Colon (tissue), 2 donors: ENCODE measurements at regions not wholly inside any gene's neighbourhood (a gene's known extent, or its start where the extent isn't known, plus 50 kb on each side); places are given as distances from the start of the nearest gene placed in this dataset.

Source experiments
- FAIRE-seq: peaks from 2 replicates; lab custom pipeline; 2012; peaks lifted over from hg19 to GRCh38; lab: Jason Lieb, UNC
- donor health status: control.
- donor health status: control.

- no peak for FAIRE-seq
These were observed 217.5 kb downstream of the GLI2 start for GRCh38 chr2:120953066-120953756.

GRCh38 chr2:120953843-120954584 lies 218.3 kb downstream of the GLI2 start:
- FAIRE-seq: no peak

- FAIRE-seq: no peak
These were observed 219.3 kb downstream of the GLI2 start for GRCh38 chr2:120954939-120955338.

- no peak for FAIRE-seq
These were observed 219.8 kb downstream of the GLI2 start for GRCh38 chr2:120955427-120955826.

- no peak for FAIRE-seq
These were observed 221.0 kb downstream of the GLI2 start for GRCh38 chr2:120956486-120957156.

GRCh38 chr2:120957905-120958304 lies 222.2 kb downstream of the GLI2 start:
- FAIRE-seq: no peak

- no peak for FAIRE-seq
These were observed 223.1 kb downstream of the GLI2 start for GRCh38 chr2:120958623-120959366.

GRCh38 chr2:120959426-120959825 lies 223.8 kb downstream of the GLI2 start:
- FAIRE-seq: no peak

- FAIRE-seq: no peak
These were observed 225.2 kb downstream of the GLI2 start for GRCh38 chr2:120960770-120961366.

GRCh38 chr2:120961396-120961795 lies 225.7 kb downstream of the GLI2 start:
- no peak for FAIRE-seq

GRCh38 chr2:120963997-120964705 lies 228.5 kb downstream of the GLI2 start:
- no peak for FAIRE-seq

- FAIRE-seq: no peak
These were observed 229.2 kb downstream of the GLI2 start for GRCh38 chr2:120964819-120965218.

GRCh38 chr2:120966510-120967254 lies 231.0 kb downstream of the GLI2 start:
- no peak for FAIRE-seq

GRCh38 chr2:120968307-120969015 lies 232.8 kb downstream of the GLI2 start:
- no peak for FAIRE-seq

- no peak for FAIRE-seq
These were observed 234.1 kb downstream of the GLI2 start for GRCh38 chr2:120969613-120970355.

- FAIRE-seq: no peak
These were observed 236.2 kb downstream of the GLI2 start for GRCh38 chr2:120971866-120972265.

GRCh38 chr2:120972286-120972685 lies 236.6 kb downstream of the GLI2 start:
- no peak for FAIRE-seq

GRCh38 chr2:120973196-120973595 lies 237.5 kb downstream of the GLI2 start:
- FAIRE-seq: no peak

GRCh38 chr2:120974950-120975349 lies 239.3 kb downstream of the GLI2 start:
- FAIRE-seq: no peak
